Tibial artery (tissue), 4 donors: ENCODE measurements at regions not wholly inside any gene's neighbourhood (a gene's known extent, or its start where the extent isn't known, plus 50 kb on each side); places are given as distances from the start of the nearest gene placed in this dataset.

Experiments
- DNase-seq, 2 donors: peaks; one replicate each; pipeline ENCODE4 v3.0.0-alpha.2; 2019
- H3K27ac ChIP-seq, 2 donors: fragments of 200-600 bp; sonication (generic) in 1 of 2; 1 replicate in 1 of 2; 2 replicates in 1 of 2; pipeline ENCODE4 v1.5.1; 2018 to 2019; ENCODE audit warnings: mild to moderate bottlenecking in 1 of 2
- H3K27me3 ChIP-seq, 2 donors: fragments of 200-600 bp; sonication (generic) in 1 of 2; one replicate each; pipeline versions ENCODE4 v1.5.1 to v1.6.0; 2016 to 2019
- H3K36me3 ChIP-seq, 3 donors: fragments of 200-600 bp; sonication (generic) in 2 of 3; one replicate each; pipeline ENCODE4 v1.5.1; 2016 to 2019; ENCODE audit warnings: mild to moderate bottlenecking in 2 of 3
- H3K4me1 ChIP-seq, 4 donors: fragments of 200-600 bp; sonication (generic) in 2 of 4; 1 replicate in 3 of 4; 2 replicates in 1 of 4; pipeline ENCODE4 v1.5.1; 2016 to 2019
- H3K4me3 ChIP-seq, 2 donors: fragments of 200-600 bp; sonication (generic) in 1 of 2; 1 replicate in 1 of 2; 2 replicates in 1 of 2; pipeline ENCODE4 v1.5.1; 2018 to 2019; ENCODE audit warnings: mild to moderate bottlenecking in 2 of 2
- H3K9me3 ChIP-seq, 3 donors: fragments of 200-600 bp; sonication (generic) in 1 of 3; one replicate each; pipeline ENCODE4 v1.5.1; 2016 to 2019
- intact Hi-C: fragments of 100-400 bp; cut with DNase I; formaldehyde crosslinking; loops from one replicate; pipeline ENCODE4 v1.15.0; 2023; ENCODE audit warnings: low total_unique reads
- TF ChIP-seq, protein P1 (sequence below), 2 experiments: fragments of 200-600 bp in 1 of 2; fragments of 450-650 bp in 1 of 2; IDR thresholded peaks; one replicate each; pipeline ENCODE4 v1.5.1; 2017 to 2019; ENCODE audit warnings: antibody characterized with exemption in 2 of 2, mild to moderate bottlenecking in 1 of 2, moderate library complexity in 1 of 2

DNA sequence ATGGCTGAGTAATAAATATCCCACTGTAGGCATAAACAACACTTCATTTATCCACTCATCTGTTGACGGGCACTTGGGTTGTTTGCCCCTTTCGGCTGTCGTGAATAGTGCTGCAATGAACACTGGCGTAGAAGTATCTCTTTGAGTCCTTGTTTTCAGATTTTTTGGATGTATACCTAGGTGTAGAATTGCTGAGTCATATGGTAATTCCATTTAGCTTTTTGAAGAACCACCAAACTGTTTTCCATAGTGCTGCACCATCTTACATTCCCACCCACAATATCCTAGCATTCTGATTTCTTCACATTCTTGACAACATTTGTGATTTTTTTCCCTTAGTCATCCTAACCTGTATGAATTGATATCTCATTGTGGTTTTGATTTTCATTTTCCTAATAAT is 109.0 kb downstream of the NXNL2 start:
- H3K9me3 ChIP-seq, result no peaks in the 10 kb centered on the region
- intact Hi-C loops, result no loop called here
- no peak for DNase-seq
- H3K27me3 ChIP-seq, result no peaks in the 10 kb centered on the region
- H3K27ac ChIP-seq, result no peak overlapping the region
- H3K36me3 ChIP-seq, result no peaks in the 10 kb centered on the region
- H3K4me1 ChIP-seq, result peaks cover 0 to 13% (median 2%) of the 10 kb centered on the region in 4 donors
- TF ChIP-seq, protein P1, sequence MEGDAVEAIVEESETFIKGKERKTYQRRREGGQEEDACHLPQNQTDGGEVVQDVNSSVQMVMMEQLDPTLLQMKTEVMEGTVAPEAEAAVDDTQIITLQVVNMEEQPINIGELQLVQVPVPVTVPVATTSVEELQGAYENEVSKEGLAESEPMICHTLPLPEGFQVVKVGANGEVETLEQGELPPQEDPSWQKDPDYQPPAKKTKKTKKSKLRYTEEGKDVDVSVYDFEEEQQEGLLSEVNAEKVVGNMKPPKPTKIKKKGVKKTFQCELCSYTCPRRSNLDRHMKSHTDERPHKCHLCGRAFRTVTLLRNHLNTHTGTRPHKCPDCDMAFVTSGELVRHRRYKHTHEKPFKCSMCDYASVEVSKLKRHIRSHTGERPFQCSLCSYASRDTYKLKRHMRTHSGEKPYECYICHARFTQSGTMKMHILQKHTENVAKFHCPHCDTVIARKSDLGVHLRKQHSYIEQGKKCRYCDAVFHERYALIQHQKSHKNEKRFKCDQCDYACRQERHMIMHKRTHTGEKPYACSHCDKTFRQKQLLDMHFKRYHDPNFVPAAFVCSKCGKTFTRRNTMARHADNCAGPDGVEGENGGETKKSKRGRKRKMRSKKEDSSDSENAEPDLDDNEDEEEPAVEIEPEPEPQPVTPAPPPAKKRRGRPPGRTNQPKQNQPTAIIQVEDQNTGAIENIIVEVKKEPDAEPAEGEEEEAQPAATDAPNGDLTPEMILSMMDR (IDR thresholded peaks at IDR 0.05), result no peak
- no peak overlapping the region for H3K4me3 ChIP-seq

DNA sequence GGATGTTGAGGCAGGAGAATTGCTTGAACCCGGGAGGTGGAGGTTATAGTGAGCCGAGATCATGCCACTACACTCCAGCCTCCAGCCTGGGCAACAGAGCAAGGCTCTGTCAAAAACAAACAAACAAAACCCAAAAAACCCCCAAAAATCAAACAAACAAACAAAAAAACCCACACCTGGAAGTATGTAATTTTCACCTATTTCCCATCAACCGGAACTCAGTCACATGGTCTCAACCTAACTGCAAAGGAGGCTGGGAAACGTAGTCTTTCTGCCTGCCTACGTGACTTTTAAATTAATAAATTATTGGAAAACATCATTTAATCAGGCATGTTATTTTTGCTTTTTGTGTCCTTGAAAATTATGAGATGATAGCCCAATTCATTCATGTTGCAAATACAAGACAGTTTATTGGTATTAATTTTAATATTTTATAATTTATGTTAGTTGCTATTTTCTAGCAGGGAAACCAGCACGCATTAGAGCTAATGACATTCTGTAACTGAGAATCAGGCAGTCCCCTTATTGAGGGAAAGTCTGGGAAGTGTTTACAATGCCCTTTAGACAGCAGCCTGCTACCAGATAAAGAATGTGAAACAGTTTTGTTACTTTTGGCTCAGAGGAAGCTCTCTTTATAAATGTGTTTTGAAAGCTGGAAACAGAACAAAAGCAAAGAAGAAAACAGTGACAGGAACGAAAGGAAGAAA is 110.3 kb downstream of the NXNL2 start:
- H3K4me1 ChIP-seq, result peaks cover 0 to 13% (median 2%) of the 10 kb centered on the region in 4 donors
- H3K36me3 ChIP-seq, result no peaks in the 10 kb centered on the region
- no peak for DNase-seq
- peak overlapping the region; percentile 33 to 35 for H3K27ac ChIP-seq
- intact Hi-C loops, result no loop called here
- TF ChIP-seq, protein P1 (IDR thresholded peaks at IDR 0.05), result no peak
- H3K27me3 ChIP-seq, result no peaks in the 10 kb centered on the region
- no peak overlapping the region for H3K4me3 ChIP-seq
- H3K9me3 ChIP-seq, result no peaks in the 10 kb centered on the region

DNA sequence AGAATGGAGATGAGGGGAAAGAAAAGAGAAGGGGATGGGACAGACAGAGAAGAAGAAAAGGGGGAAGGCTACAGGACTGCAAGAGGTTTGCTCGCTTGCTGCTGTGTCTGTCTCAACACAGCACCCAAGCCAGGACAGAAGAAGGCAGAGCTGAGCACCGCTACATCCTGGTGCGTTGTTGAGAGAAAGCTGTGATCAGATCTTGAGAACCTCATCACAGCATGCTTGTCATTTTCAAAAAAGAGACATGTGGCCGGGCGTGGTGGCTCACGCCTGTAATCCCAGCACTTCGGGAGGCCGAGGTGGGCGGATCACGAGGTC is 110.9 kb downstream of the NXNL2 start:
- DNase-seq, result no peak
- no peaks in the 10 kb centered on the region for H3K9me3 ChIP-seq
- peaks cover 0 to 13% (median 2%) of the 10 kb centered on the region in 4 donors for H3K4me1 ChIP-seq
- H3K36me3 ChIP-seq, result no peaks in the 10 kb centered on the region
- intact Hi-C loops, result no loop called here
- TF ChIP-seq, protein P1 (IDR thresholded peaks at IDR 0.05), result no peak
- no peaks in the 10 kb centered on the region for H3K27me3 ChIP-seq
- no peak overlapping the region for H3K4me3 ChIP-seq
- H3K27ac ChIP-seq, result peak overlapping the region; percentile 33 to 35

DNA sequence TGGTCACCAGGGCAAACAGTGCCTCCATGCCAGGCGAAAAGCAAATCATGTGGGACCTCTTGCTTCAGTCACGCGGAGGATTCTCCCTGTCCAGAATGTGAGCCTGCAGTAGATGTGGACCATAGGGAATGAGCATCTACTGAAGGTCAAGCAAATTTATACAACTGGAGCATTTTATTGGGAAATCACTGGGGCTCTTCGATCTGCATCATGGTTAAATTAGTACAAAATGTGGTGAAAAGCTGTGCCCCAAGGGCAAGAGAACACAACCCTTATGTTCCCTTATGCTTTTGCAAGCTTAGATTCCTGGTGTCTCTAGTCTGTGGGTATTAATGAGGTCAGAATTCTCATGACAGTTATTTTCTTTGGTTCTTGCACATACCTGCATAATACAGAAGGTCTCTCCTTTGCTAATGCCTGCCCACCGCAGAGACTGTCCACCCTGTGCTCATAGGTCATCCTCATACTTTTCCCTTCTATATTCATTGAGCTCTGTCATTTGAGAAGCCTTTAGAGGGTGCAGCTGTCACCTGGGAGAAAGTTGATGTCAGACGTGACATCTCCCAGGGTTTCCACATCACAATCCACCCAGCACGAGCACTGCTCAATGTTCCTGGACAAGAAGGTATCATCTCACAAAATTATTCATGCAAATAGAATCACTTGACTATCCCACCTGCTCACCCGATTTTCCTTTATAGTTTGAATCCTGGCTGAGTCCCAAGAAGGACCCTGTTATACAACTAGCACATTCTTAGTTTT is 111.7 kb downstream of the NXNL2 start:
- Histone ChIP-seq H3K27me3 (no peaks in the 10 kb centered on the region), H3K4me3 (no peak overlapping the region), H3K27ac (no peak overlapping the region), H3K9me3 (no peaks in the 10 kb centered on the region), H3K4me1 (peaks cover 0 to 19% (median 4%) of the 10 kb centered on the region in 4 donors), H3K36me3 (no peaks in the 10 kb centered on the region)
- DNase-seq, result no peak
- TF ChIP-seq, protein P1 (IDR thresholded peaks at IDR 0.05), result no peak
- intact Hi-C loops, result no loop called here

DNA sequence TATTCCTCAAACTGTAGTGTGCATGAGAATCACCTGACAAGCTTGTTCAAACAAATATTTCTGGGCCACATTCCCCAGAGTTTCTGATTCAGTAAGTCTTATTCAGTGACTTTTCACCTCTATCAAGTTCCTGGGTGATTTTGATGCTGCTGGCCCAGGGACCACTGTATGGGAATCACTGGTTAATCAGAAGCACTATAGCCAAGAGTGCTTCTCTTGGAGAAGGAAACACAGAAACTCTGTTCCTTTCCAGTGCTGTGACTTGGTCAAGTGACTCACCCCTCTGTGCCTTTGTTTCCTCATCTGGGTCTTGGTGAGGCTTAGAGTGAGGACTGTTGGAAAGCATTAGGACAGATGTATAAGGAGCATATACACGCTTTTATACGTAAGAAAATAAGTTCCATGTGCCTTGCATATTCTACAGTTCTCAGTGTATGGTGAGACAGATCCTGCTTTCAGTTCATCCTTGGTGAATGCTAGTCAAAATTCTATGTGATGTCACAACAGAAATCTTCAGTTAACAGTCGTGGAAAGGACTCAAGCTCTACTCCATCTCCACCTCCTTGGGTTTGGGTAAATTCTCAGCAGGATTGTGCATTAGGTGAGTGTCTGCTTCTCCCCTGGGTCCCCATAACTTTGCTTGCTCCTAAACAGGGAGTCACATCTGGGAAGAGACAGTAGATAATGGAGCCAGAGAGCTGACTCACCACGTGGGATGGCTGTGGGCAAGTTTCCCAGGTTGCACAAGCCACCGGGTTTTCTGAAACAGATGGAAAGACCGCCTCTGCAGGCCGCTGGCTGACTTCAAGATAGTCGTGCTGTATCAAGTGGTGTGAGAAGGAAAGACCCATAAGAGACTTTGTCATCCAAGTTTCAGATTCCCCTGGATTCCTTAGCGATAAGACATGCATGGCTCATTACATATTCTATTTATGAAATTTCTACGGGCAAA is 117.0 kb downstream of the NXNL2 start:
- Histone ChIP-seq H3K27me3 (no peaks in the 10 kb centered on the region), H3K36me3 (no peaks in the 10 kb centered on the region), H3K27ac (peak overlapping the region; percentile 66 to 69), H3K9me3 (no peaks in the 10 kb centered on the region), H3K4me1 (peaks cover 0 to 39% (median 20%) of the 10 kb centered on the region in 4 donors), H3K4me3 (no peak overlapping the region)
- intact Hi-C loops, result loop anchor here (10.0 kb wide), 1 partner anchor 57 kb away; no protein-coding TSS in a partner anchor
- TF ChIP-seq, protein P1 (IDR thresholded peaks at IDR 0.05), result peak; percentile 30 to 44
- DNase-seq, result peak; percentile 93 to 95
